ENCODE measurements at regions not wholly inside any gene's neighbourhood (a gene's known extent, or its start where the extent isn't known, plus 50 kb on each side); places are given as distances from the start of the nearest gene placed in this dataset.

- no peak for DNase-seq (ENCODE audit: low spot score)
These were observed 1882.3 kb upstream of the PIK3C3 start for GRCh38 chr18:40072761-40073160.

GRCh38 chr18:40066368-40066767, 1888.7 kb upstream of the PIK3C3 start:
- DNase-seq (ENCODE audit: low spot score) = no peak

GRCh38 chr18:40063488-40063887, 1891.5 kb upstream of the PIK3C3 start:
- DNase-seq (ENCODE audit: low spot score) = no peak

- no peak for DNase-seq (ENCODE audit: low spot score)
These were observed 1893.9 kb upstream of the PIK3C3 start for GRCh38 chr18:40061086-40061485.

- DNase-seq (ENCODE audit: low spot score) = no peak
These were observed 1894.5 kb upstream of the PIK3C3 start for GRCh38 chr18:40060562-40060961.

GRCh38 chr18:40058811-40059570, 1896.0 kb upstream of the PIK3C3 start:
- DNase-seq (ENCODE audit: low spot score) = no peak

- DNase-seq (ENCODE audit: low spot score) = no peak
These were observed 1898.8 kb upstream of the PIK3C3 start for GRCh38 chr18:40056079-40056692.

GRCh38 chr18:40055262-40055661, 1899.8 kb upstream of the PIK3C3 start:
- DNase-seq (ENCODE audit: low spot score) = no peak

- no peak for DNase-seq (ENCODE audit: low spot score)
These were observed 1905.3 kb upstream of the PIK3C3 start for GRCh38 chr18:40049716-40050115.

GRCh38 chr18:40048886-40049650, 1906.0 kb upstream of the PIK3C3 start:
- no peak for DNase-seq (ENCODE audit: low spot score)

GRCh38 chr18:40048253-40048652, 1906.8 kb upstream of the PIK3C3 start:
- DNase-seq (ENCODE audit: low spot score) = no peak

- no peak for DNase-seq (ENCODE audit: low spot score)
These were observed 1908.4 kb upstream of the PIK3C3 start for GRCh38 chr18:40046596-40046995.

- no peak for DNase-seq (ENCODE audit: low spot score)
These were observed 1913.1 kb upstream of the PIK3C3 start for GRCh38 chr18:40041951-40042350.

- no peak for DNase-seq (ENCODE audit: low spot score)
These were observed 1914.5 kb upstream of the PIK3C3 start for GRCh38 chr18:40040574-40040973.

GRCh38 chr18:40037356-40037755, 1917.7 kb upstream of the PIK3C3 start:
- no peak for DNase-seq (ENCODE audit: low spot score)

- DNase-seq (ENCODE audit: low spot score) = no peak
These were observed 1918.2 kb upstream of the PIK3C3 start for GRCh38 chr18:40036861-40037260.

- no peak for DNase-seq (ENCODE audit: low spot score)
These were observed 1919.1 kb upstream of the PIK3C3 start for GRCh38 chr18:40035966-40036365.

- no peak for DNase-seq (ENCODE audit: low spot score)
These were observed 1923.0 kb upstream of the PIK3C3 start for GRCh38 chr18:40032076-40032475.

GRCh38 chr18:40031435-40031834, 1923.6 kb upstream of the PIK3C3 start:
- DNase-seq (ENCODE audit: low spot score) = no peak

GRCh38 chr18:40019797-40020392, 1935.1 kb upstream of the PIK3C3 start:
- DNase-seq (ENCODE audit: low spot score) = no peak

GRCh38 chr18:40018266-40018665, 1936.8 kb upstream of the PIK3C3 start:
- no peak for DNase-seq (ENCODE audit: low spot score)

GRCh38 chr18:40017021-40017420, 1938.0 kb upstream of the PIK3C3 start:
- DNase-seq (ENCODE audit: low spot score) = no peak

All from HT-29 (cell line).